HEK293 (cell line): ENCODE measurements at regions not wholly inside any gene's neighbourhood (a gene's known extent, or its start where the extent isn't known, plus 50 kb on each side); places are given as distances from the start of the nearest gene placed in this dataset.

Experiments used
- CTCF ChIA-PET: fragments of 350-600 bp; formaldehyde crosslinking; extraction: SDS; loops from one replicate; lab custom pipeline; 2021; ENCODE audit warnings: antibody characterized with exemption; lab: Yijun Ruan, JAX
- POLR2A ChIA-PET: fragments of 300-600 bp; formaldehyde crosslinking; extraction: SDS; loops from one replicate; lab custom pipeline; 2020; ENCODE audit warnings: antibody characterized with exemption, inconsistent platforms; lab: Yijun Ruan, JAX
- H3K27ac ChIP-seq: fragments of 200-500 bp; sonication (Bioruptor generic); 2 replicates; pipeline ENCODE4 v1.5.1; 2014; ENCODE audit warnings: low read depth, low read length, control low read depth, inconsistent platforms; ENCODE audit errors: extremely low read depth
- H3K36me3 ChIP-seq, 2 experiments: fragments of 200-500 bp in 1 of 2; sonication (Bioruptor generic) in 1 of 2; 1 replicate in 1 of 2; 2 replicates in 1 of 2; pipeline ENCODE4 v1.5.1; 2014 to 2017; ENCODE audit warnings: inconsistent platforms in 2 of 2, low read length in 2 of 2; ENCODE audit not compliant: control insufficient read depth in 2 of 2, insufficient read depth in 1 of 2
- H3K4me1 ChIP-seq: fragments of 200-500 bp; sonication (Bioruptor generic); 2 replicates; pipeline ENCODE4 v1.5.1; 2014; ENCODE audit warnings: mild to moderate bottlenecking, low read length, inconsistent platforms; ENCODE audit not compliant: control insufficient read depth, insufficient read depth
- H3K4me3 ChIP-seq: 2 replicates; pipeline ENCODE4 v1.5.1; 2011; ENCODE audit warnings: low read depth, mild to moderate bottlenecking, control low read depth, low read length, moderate library complexity
- H3K9me3 ChIP-seq: fragments of 200-500 bp; sonication (Bioruptor generic); 2 replicates; pipeline ENCODE4 v1.5.1; 2014; ENCODE audit warnings: low read depth, low read length, inconsistent platforms; ENCODE audit not compliant: control insufficient read depth, insufficient read depth
- GLI4 ChIP-seq: fragments of 450-650 bp; formaldehyde crosslinking; IDR thresholded peaks from 2 replicates; pipeline ENCODE4 v1.5.1; 2016; ENCODE audit warnings: missing biosample characterization, missing genetic modification characterization
- GLIS1 ChIP-seq: fragments of 450-650 bp; formaldehyde crosslinking; IDR thresholded peaks from 2 replicates; pipeline ENCODE4 v1.5.1; 2016; ENCODE audit warnings: missing biosample characterization, missing genetic modification characterization
- MEIS1 ChIP-seq: sonication (generic); formaldehyde crosslinking; IDR thresholded peaks from 2 replicates; pipeline ENCODE4 v1.8.1; 2022; ENCODE audit warnings: missing genetic modification reagents, mild to moderate bottlenecking, borderline replicate concordance
- PRDM2 ChIP-seq: fragments of 450-650 bp; formaldehyde crosslinking; IDR thresholded peaks from 2 replicates; pipeline ENCODE4 v1.5.1; 2016; ENCODE audit warnings: missing biosample characterization, missing genetic modification characterization, borderline replicate concordance
- RBAK ChIP-seq: fragments of 450-650 bp; formaldehyde crosslinking; IDR thresholded peaks from 2 replicates; pipeline ENCODE4 v1.5.1; 2016; ENCODE audit warnings: missing biosample characterization, missing genetic modification characterization
- WT1 ChIP-seq: fragments of 450-650 bp; formaldehyde crosslinking; IDR thresholded peaks from 2 replicates; pipeline ENCODE4 v1.5.1; 2016; ENCODE audit warnings: missing biosample characterization, missing genetic modification characterization
- ZFHX2 ChIP-seq: fragments of 450-650 bp; formaldehyde crosslinking; conservative IDR thresholded peaks from 2 replicates; pipeline ENCODE4 v1.5.1; 2016; ENCODE audit warnings: missing biosample characterization, missing genetic modification characterization
- ZFP69B ChIP-seq: fragments of 450-650 bp; formaldehyde crosslinking; IDR thresholded peaks from 2 replicates; pipeline ENCODE4 v1.5.1; 2016; ENCODE audit warnings: missing biosample characterization, missing genetic modification characterization
- ZIC2 ChIP-seq: fragments of 450-650 bp; formaldehyde crosslinking; IDR thresholded peaks from 2 replicates; pipeline ENCODE4 v1.5.1; 2016; ENCODE audit warnings: missing biosample characterization, missing genetic modification characterization
- ZNF16 ChIP-seq: fragments of 450-650 bp; formaldehyde crosslinking; IDR thresholded peaks from 2 replicates; pipeline ENCODE4 v1.5.1; 2016; ENCODE audit warnings: low read depth, missing biosample characterization, missing genetic modification characterization
- ZNF239 ChIP-seq: fragments of 450-650 bp; formaldehyde crosslinking; IDR thresholded peaks from 2 replicates; pipeline ENCODE4 v1.5.1; 2016; ENCODE audit warnings: missing biosample characterization, missing genetic modification characterization
- ZNF248 ChIP-seq: fragments of 450-650 bp; formaldehyde crosslinking; IDR thresholded peaks from 2 replicates; pipeline ENCODE4 v1.5.1; 2017; ENCODE audit warnings: missing biosample characterization, missing genetic modification characterization
- ZNF302 ChIP-seq: fragments of 450-650 bp; formaldehyde crosslinking; IDR thresholded peaks from 2 replicates; pipeline ENCODE4 v1.5.1; 2016; ENCODE audit warnings: missing biosample characterization, missing genetic modification characterization, low read depth
- ZNF324 ChIP-seq: fragments of 450-650 bp; formaldehyde crosslinking; IDR thresholded peaks from 2 replicates; pipeline ENCODE4 v1.5.1; 2016; ENCODE audit warnings: missing biosample characterization, missing genetic modification characterization
- ZNF449 ChIP-seq: fragments of 450-650 bp; formaldehyde crosslinking; IDR thresholded peaks from 2 replicates; pipeline ENCODE4 v1.5.1; 2017; ENCODE audit warnings: missing biosample characterization, mild to moderate bottlenecking, missing genetic modification characterization, moderate library complexity
- ZNF529 ChIP-seq: fragments of 450-650 bp; formaldehyde crosslinking; IDR thresholded peaks from 2 replicates; pipeline ENCODE4 v1.5.1; 2017; ENCODE audit warnings: missing genetic modification characterization, missing biosample characterization; ENCODE audit not compliant: insufficient replicate concordance
- ZNF560 ChIP-seq: fragments of 450-650 bp; formaldehyde crosslinking; IDR thresholded peaks from 2 replicates; pipeline ENCODE4 v1.5.1; 2017; ENCODE audit warnings: missing biosample characterization, missing genetic modification characterization, borderline replicate concordance
- ZNF623 ChIP-seq: fragments of 450-650 bp; formaldehyde crosslinking; IDR thresholded peaks from 2 replicates; pipeline ENCODE4 v1.5.1; 2016; ENCODE audit warnings: missing biosample characterization, missing genetic modification characterization
- ZNF785 ChIP-seq: fragments of 450-650 bp; formaldehyde crosslinking; IDR thresholded peaks from 2 replicates; pipeline ENCODE4 v1.5.1; 2016; ENCODE audit warnings: missing biosample characterization, missing genetic modification characterization
- TF ChIP-seq, protein P1 (sequence below): fragments of 450-650 bp; formaldehyde crosslinking; IDR thresholded peaks from 2 replicates; pipeline ENCODE4 v1.5.1; 2016; ENCODE audit warnings: missing biosample characterization, missing genetic modification characterization
- TF ChIP-seq, protein P2 (sequence below): fragments of 450-650 bp; formaldehyde crosslinking; IDR thresholded peaks from 2 replicates; pipeline ENCODE4 v1.5.1; 2016; ENCODE audit warnings: missing biosample characterization, missing genetic modification characterization
- TF ChIP-seq, protein P3 (sequence below): fragments of 450-650 bp; formaldehyde crosslinking; IDR thresholded peaks from 2 replicates; pipeline ENCODE4 v1.5.1; 2016; ENCODE audit warnings: missing biosample characterization, missing genetic modification characterization

DNA sequence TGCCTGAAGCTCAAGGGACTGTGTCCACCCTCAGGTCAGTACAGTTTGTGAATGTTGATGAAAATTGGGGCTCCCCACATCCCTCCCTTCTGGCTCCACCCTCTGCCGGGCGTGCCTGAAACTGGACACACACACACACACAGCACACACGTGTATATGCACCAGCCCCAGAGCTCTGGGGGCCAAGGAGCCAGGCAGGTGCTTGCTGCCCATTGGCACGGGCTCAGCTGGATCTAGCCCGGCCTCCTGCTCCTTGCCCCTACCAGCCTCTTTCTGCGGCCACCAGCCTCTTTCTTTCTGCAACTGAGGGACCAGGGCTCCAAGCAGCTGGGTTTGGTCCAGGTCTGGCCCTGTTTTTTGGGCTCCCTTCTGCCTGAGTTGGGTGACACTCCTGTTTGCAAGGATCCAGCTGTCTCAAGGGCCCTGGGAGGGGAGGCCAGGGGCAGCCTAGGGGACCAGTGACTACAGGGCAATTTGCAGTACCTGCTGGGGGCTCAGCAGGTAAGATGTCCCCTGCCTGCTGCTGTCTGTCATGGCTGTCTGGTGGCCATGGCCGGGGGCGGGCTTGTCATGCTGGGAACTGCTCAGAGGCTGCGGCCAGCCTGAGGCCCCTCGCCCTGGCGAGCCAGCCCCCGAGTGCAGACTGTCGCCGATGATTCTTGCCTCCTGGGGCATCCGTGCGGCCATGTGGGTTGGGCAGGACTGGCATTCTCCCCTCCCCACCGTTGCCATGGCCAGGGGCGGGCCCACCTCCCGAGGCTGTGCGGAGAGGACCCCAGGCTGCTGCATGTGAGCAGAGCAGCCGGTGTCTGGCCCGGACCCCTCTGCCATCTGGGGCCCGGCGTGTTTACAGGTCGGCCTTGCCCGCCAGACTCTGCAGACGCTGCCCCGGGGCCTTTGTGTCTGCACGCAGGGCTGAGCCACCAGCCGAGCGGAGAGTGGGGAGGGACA, 51.5 kb upstream of the PPARA start:
- H3K27ac ChIP-seq = no peak overlapping the region
- ChIA-PET POLR2A (no interaction called here), CTCF (no interaction called here)
- no peak overlapping the region for H3K4me3 ChIP-seq
- H3K9me3 ChIP-seq = no peaks in the 10 kb centered on the region
- peaks cover 0 to 39% of the 10 kb centered on the region in 2 experiments; a peak in 2 of 3 replicates for H3K36me3 ChIP-seq
- no peaks in the 10 kb centered on the region for H3K4me1 ChIP-seq
- no peak for TF ChIP-seq ZFHX2 (tag by site-specific recombination)
- TF ChIP-seq ZNF785 = no peak
- no peak for TF ChIP-seq ZNF239 (tag by site-specific recombination)
- no peak for TF ChIP-seq RBAK
- no peak for TF ChIP-seq MEIS1 (CRISPR knock-in tag)
- no peak for TF ChIP-seq WT1 (tag by site-specific recombination)
- no peak for TF ChIP-seq ZNF449 (tag by site-specific recombination)
- peak; percentile 74 for TF ChIP-seq GLIS1 (tag by site-specific recombination)
- no peak for TF ChIP-seq ZNF248
- TF ChIP-seq, protein P1, sequence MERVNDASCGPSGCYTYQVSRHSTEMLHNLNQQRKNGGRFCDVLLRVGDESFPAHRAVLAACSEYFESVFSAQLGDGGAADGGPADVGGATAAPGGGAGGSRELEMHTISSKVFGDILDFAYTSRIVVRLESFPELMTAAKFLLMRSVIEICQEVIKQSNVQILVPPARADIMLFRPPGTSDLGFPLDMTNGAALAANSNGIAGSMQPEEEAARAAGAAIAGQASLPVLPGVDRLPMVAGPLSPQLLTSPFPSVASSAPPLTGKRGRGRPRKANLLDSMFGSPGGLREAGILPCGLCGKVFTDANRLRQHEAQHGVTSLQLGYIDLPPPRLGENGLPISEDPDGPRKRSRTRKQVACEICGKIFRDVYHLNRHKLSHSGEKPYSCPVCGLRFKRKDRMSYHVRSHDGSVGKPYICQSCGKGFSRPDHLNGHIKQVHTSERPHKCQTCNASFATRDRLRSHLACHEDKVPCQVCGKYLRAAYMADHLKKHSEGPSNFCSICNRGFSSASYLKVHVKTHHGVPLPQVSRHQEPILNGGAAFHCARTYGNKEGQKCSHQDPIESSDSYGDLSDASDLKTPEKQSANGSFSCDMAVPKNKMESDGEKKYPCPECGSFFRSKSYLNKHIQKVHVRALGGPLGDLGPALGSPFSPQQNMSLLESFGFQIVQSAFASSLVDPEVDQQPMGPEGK (tag by site-specific recombination) = 0 out of 2 replicates have a peak, but pooled peaks have one; percentile 17
- 0 out of 2 replicates have a peak, but pooled peaks have one; percentile 42 for TF ChIP-seq ZFP69B (tag by site-specific recombination)
- 0 out of 2 replicates have a peak, but pooled peaks have one; percentile 18 for TF ChIP-seq ZNF623 (tag by site-specific recombination)
- no peak for TF ChIP-seq ZNF529 (tag by site-specific recombination)
- TF ChIP-seq ZIC2 (tag by site-specific recombination) = peak; percentile 89
- TF ChIP-seq, protein P2, sequence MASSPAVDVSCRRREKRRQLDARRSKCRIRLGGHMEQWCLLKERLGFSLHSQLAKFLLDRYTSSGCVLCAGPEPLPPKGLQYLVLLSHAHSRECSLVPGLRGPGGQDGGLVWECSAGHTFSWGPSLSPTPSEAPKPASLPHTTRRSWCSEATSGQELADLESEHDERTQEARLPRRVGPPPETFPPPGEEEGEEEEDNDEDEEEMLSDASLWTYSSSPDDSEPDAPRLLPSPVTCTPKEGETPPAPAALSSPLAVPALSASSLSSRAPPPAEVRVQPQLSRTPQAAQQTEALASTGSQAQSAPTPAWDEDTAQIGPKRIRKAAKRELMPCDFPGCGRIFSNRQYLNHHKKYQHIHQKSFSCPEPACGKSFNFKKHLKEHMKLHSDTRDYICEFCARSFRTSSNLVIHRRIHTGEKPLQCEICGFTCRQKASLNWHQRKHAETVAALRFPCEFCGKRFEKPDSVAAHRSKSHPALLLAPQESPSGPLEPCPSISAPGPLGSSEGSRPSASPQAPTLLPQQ = peak; percentile 42
- no peak for TF ChIP-seq ZNF560 (tag by site-specific recombination)

GRCh38 chr22:46099740-46100139, 50.6 kb upstream of the PPARA start:
- H3K4me1 ChIP-seq = no peaks in the 10 kb centered on the region
- CTCF ChIA-PET = no interaction called here
- H3K9me3 ChIP-seq = no peaks in the 10 kb centered on the region
- no peak overlapping the region for H3K4me3 ChIP-seq
- POLR2A ChIA-PET = no interaction called here
- peaks cover 0 to 39% of the 10 kb centered on the region in 2 experiments; a peak in 2 of 3 replicates for H3K36me3 ChIP-seq
- no peak overlapping the region for H3K27ac ChIP-seq
- no peak for TF ChIP-seq ZNF324
- TF ChIP-seq, protein P3, sequence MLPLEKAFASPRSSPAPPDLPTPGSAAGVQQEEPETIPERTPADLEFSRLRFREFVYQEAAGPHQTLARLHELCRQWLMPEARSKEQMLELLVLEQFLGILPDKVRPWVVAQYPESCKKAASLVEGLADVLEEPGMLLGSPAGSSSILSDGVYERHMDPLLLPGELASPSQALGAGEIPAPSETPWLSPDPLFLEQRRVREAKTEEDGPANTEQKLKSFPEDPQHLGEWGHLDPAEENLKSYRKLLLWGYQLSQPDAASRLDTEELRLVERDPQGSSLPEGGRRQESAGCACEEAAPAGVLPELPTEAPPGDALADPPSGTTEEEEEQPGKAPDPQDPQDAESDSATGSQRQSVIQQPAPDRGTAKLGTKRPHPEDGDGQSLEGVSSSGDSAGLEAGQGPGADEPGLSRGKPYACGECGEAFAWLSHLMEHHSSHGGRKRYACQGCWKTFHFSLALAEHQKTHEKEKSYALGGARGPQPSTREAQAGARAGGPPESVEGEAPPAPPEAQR = no peak
- no peak for TF ChIP-seq WT1 (tag by site-specific recombination)
- TF ChIP-seq ZNF16 (tag by site-specific recombination) = no peak
- no peak for TF ChIP-seq ZNF302 (tag by site-specific recombination)
- no peak for TF ChIP-seq PRDM2
- no peak for TF ChIP-seq GLI4 (tag by site-specific recombination)
